Esophagus muscularis mucosa (tissue), 4 donors: ENCODE measurements at regions not wholly inside any gene's neighbourhood (a gene's known extent, or its start where the extent isn't known, plus 50 kb on each side); places are given as distances from the start of the nearest gene placed in this dataset.

Experiments used
- EP300 ChIP-seq: sonication (generic); formaldehyde crosslinking; IDR thresholded peaks from one replicate; pipeline ENCODE4 v1.6.1; 2017; ENCODE audit warnings: antibody characterized with exemption
- POLR2A ChIP-seq: fragments of 450-650 bp; IDR thresholded peaks from one replicate; pipeline ENCODE4 v1.6.1; 2017; ENCODE audit warnings: antibody characterized with exemption, moderate library complexity, mild to moderate bottlenecking, low read depth
- POLR2AphosphoS5 ChIP-seq, 2 donors: sonication (generic); formaldehyde crosslinking; IDR thresholded peaks; one replicate each; pipeline ENCODE4 v1.6.1; 2017; ENCODE audit warnings: antibody characterized with exemption in 2 of 2
- TF ChIP-seq, protein P1 (sequence below), 3 experiments: fragments of 200-600 bp in 2 of 3; fragments of 450-650 bp in 1 of 3; sonication (generic) in 2 of 3; IDR thresholded peaks; one replicate each; pipeline ENCODE4 v1.5.1; 2017 to 2019; ENCODE audit warnings: antibody characterized with exemption in 3 of 3, mild to moderate bottlenecking in 2 of 3, moderate library complexity in 1 of 3

DNA sequence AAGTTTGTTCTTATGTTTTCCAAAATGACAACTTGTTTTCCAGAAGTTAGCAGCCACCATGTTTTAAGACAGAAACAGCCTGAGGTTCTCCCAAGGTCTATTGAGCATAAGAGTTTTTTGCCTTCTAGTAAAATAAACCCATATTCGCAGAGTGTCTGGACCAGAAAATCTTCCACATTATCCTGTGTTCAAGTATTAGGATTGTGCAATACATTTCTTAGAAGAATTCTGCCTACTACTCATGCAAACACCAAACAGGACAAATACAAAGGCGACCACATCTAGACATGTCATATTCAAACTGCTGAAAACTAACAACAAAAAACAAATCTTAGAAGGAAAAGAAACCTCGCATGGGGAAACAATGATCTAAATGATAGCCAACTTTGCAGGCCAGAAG, 145.4 kb upstream of the AHI1 start:
- TF ChIP-seq, protein P1, sequence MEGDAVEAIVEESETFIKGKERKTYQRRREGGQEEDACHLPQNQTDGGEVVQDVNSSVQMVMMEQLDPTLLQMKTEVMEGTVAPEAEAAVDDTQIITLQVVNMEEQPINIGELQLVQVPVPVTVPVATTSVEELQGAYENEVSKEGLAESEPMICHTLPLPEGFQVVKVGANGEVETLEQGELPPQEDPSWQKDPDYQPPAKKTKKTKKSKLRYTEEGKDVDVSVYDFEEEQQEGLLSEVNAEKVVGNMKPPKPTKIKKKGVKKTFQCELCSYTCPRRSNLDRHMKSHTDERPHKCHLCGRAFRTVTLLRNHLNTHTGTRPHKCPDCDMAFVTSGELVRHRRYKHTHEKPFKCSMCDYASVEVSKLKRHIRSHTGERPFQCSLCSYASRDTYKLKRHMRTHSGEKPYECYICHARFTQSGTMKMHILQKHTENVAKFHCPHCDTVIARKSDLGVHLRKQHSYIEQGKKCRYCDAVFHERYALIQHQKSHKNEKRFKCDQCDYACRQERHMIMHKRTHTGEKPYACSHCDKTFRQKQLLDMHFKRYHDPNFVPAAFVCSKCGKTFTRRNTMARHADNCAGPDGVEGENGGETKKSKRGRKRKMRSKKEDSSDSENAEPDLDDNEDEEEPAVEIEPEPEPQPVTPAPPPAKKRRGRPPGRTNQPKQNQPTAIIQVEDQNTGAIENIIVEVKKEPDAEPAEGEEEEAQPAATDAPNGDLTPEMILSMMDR (IDR thresholded peaks at IDR 0.05), result no peak
- no peak for TF ChIP-seq POLR2A
- no peak for TF ChIP-seq EP300
- TF ChIP-seq POLR2AphosphoS5 (IDR thresholded peaks at IDR 0.05), result no peak
